Cardiac muscle cell (in vitro differentiated cells and primary cell): ENCODE measurements at regions not wholly inside any gene's neighbourhood (a gene's known extent, or its start where the extent isn't known, plus 50 kb on each side); places are given as distances from the start of the nearest gene placed in this dataset.

Experiments used
- DNase-seq, 2 donors: peaks; one replicate each; pipeline versions ENCODE4 v3.0.0 to v3.0.0-alpha.2; 2010 to 2017; ENCODE audit warnings: low read depth in 1 of 2, low spot score in 1 of 2
- H3K27ac ChIP-seq: fragments of 200-600 bp; sonication (generic); 2 replicates; pipeline ENCODE4 v1.5.1; 2016
- H3K27me3 ChIP-seq: fragments of 200-600 bp; sonication (generic); 2 replicates; pipeline ENCODE4 v1.6.0; 2016; ENCODE audit warnings: control low read depth
- H3K36me3 ChIP-seq: fragments of 200-600 bp; sonication (generic); 2 replicates; pipeline ENCODE4 v1.5.1; 2016; ENCODE audit warnings: control low read depth
- H3K4me1 ChIP-seq: fragments of 200-600 bp; sonication (generic); 2 replicates; pipeline ENCODE4 v1.8.1; 2017; ENCODE audit warnings: low read depth, mild to moderate bottlenecking, mixed run types
- H3K4me3 ChIP-seq: fragments of 200-600 bp; sonication (generic); 2 replicates; pipeline ENCODE4 v1.5.1; 2016; ENCODE audit warnings: mild to moderate bottlenecking
- H3K9me3 ChIP-seq: fragments of 200-600 bp; sonication (generic); 2 replicates; pipeline ENCODE4 v1.5.1; 2017; ENCODE audit warnings: low read depth, mild to moderate bottlenecking, control low read depth
- TF ChIP-seq, protein P1 (sequence below): IDR thresholded peaks from 2 replicates; pipeline ENCODE4 v1.5.1; 2012; ENCODE audit warnings: low read depth, mild to moderate bottlenecking, low read length

DNA sequence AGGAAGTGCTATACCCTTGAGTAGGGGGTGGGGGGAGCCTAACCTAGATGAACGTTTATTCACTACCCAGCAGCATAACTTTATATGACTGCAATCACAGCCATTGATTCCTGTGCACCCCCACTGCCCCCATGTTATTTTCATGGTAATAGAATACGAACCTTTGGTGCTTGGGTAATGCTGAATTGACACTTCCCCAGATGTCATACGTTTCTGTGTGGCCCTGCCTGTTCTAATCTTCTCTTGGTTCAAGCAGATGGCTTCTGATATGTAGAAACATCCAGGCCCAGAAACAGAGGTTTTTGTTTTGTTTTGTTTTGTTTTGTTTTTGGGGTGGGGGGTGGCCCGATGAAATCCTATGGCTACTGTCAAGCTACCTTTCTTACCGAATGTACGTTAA is 237.9 kb upstream of the TOPAZ1 start:
- DNase-seq: no peak
- no peak overlapping the region for H3K27ac ChIP-seq
- H3K4me3 ChIP-seq: no peak overlapping the region
- TF ChIP-seq, protein P1, sequence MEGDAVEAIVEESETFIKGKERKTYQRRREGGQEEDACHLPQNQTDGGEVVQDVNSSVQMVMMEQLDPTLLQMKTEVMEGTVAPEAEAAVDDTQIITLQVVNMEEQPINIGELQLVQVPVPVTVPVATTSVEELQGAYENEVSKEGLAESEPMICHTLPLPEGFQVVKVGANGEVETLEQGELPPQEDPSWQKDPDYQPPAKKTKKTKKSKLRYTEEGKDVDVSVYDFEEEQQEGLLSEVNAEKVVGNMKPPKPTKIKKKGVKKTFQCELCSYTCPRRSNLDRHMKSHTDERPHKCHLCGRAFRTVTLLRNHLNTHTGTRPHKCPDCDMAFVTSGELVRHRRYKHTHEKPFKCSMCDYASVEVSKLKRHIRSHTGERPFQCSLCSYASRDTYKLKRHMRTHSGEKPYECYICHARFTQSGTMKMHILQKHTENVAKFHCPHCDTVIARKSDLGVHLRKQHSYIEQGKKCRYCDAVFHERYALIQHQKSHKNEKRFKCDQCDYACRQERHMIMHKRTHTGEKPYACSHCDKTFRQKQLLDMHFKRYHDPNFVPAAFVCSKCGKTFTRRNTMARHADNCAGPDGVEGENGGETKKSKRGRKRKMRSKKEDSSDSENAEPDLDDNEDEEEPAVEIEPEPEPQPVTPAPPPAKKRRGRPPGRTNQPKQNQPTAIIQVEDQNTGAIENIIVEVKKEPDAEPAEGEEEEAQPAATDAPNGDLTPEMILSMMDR: no peak
- no peaks in the 10 kb centered on the region for H3K4me1 ChIP-seq
- H3K27me3 ChIP-seq: peaks cover 82% of the 10 kb centered on the region
- no peaks in the 10 kb centered on the region for H3K36me3 ChIP-seq
- no peaks in the 10 kb centered on the region for H3K9me3 ChIP-seq

DNA sequence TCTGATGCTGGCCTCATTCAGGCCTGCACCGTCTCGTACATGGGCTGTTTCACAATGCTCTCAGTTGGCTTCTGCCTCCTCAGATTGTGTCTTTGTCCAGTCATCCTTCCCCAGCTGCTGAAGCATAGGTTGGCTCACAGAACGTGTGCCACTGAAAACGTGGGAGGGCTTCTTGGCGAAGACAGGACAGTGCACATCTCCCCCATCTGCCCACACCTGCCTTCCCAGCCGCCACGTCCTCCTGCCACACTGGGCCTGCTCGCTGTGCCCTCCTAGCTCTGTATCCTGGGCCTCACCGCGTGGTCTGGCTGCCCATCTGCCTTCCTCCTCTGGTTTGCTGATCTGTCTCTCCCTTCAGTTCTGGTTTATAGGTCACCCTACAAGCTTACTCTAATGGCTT is 230.0 kb upstream of the TOPAZ1 start:
- no peaks in the 10 kb centered on the region for H3K9me3 ChIP-seq

DNA sequence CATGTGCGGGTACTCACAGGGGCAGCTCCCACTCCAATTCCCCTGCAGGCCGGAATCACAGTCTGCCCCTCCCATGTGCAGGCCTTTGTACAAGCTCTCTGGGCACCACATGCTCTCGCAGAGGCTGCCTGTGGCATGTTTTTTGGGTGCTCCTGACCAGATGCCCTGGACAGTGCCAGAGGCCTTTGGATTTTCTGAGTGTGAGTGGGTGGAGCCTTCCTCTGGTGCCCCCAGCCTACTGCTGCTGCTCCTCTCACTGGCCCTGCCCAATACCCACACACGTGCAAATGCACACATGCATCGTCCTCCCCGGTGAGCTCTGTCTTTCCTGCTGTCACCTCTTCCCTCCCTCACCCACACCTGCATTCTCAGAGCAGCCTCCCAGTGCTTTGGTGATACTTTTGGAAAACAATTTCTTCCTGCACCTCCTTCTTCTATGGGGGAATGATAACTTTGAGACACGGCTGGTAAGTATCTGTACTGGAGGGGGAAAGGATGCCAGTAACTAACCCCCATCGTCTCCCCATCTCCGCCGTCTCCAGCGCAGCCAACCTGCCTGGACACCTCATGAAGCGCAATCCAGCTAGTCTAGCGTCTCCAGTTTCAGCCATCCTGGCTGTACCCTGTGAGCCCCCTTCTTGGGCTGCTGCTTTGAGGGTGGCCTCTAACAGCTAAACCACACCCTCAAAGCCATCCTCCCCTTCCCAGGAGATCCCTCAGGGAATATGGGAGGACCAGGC is 229.4 kb upstream of the TOPAZ1 start:
- DNase-seq: no peak
- H3K36me3 ChIP-seq: no peaks in the 10 kb centered on the region
- H3K27me3 ChIP-seq: peaks cover 44% of the 10 kb centered on the region
- no peak overlapping the region for H3K4me3 ChIP-seq
- no peaks in the 10 kb centered on the region for H3K9me3 ChIP-seq
- no peaks in the 10 kb centered on the region for H3K4me1 ChIP-seq
- H3K27ac ChIP-seq: no peak overlapping the region
- TF ChIP-seq, protein P1: no peak

More for the DNA sequence above, 230.0 kb upstream of the TOPAZ1 start:
- H3K36me3 ChIP-seq: no peaks in the 10 kb centered on the region
- H3K4me1 ChIP-seq: no peaks in the 10 kb centered on the region
- no peak overlapping the region for H3K27ac ChIP-seq
- peaks cover 43% of the 10 kb centered on the region for H3K27me3 ChIP-seq
- DNase-seq: no peak
- H3K4me3 ChIP-seq: no peak overlapping the region
- TF ChIP-seq, protein P1: no peak

DNA sequence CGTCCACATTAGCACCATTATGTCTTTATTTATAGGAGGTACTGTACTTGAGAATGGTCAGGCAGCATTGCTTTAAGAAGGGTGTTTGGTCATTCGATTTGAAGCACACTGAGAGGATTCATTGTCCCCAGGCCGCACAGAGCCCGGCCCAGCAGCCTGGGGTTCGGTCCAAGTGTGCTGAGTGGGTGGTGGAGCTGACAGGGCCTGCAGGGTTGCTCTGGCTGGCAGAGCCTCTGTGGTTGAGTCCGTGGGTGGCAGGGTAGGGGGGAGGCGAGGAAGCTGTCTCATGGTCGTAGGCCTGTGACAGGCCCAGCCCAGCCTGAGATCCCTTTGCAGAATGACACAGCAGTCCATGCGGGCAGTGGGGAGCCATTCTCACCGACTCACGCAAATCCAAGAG is 227.7 kb upstream of the TOPAZ1 start:
- TF ChIP-seq, protein P1: no peak

DNA sequence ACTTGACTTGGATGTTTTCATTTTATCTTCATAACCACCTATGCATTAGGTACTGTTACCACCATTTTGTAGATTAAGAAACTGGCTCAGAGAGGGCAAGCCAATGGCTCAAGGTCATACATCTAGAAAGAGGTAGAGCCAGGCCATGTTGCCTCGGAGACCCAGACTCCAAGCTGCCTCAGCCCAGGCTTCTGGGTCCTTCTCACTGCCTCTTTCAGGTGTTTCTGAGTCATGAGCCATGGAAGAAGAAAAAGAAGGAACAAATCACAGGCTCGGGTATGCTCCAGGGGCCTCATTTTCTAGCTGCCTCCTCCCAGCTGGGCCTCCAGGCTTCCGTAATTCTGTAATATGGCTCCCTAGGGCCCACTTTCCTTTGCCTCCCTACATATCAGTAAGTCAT is 226.5 kb upstream of the TOPAZ1 start:
- TF ChIP-seq, protein P1: no peak
- Histone ChIP-seq H3K27me3 (peaks cover 55% of the 10 kb centered on the region), H3K4me1 (no peaks in the 10 kb centered on the region), H3K9me3 (no peaks in the 10 kb centered on the region), H3K36me3 (no peaks in the 10 kb centered on the region), H3K27ac (no peak overlapping the region), H3K4me3 (no peak overlapping the region)
- no peak for DNase-seq

More for the DNA sequence above, 227.7 kb upstream of the TOPAZ1 start:
- H3K27ac ChIP-seq: no peak overlapping the region
- peaks cover 55% of the 10 kb centered on the region for H3K27me3 ChIP-seq
- no peaks in the 10 kb centered on the region for H3K36me3 ChIP-seq
- H3K9me3 ChIP-seq: no peaks in the 10 kb centered on the region
- no peak overlapping the region for H3K4me3 ChIP-seq
- no peaks in the 10 kb centered on the region for H3K4me1 ChIP-seq
- DNase-seq: no peak
